ENCODE measurements at regions not wholly inside any gene's neighbourhood (a gene's known extent, or its start where the extent isn't known, plus 50 kb on each side); places are given as distances from the start of the nearest gene placed in this dataset.
"Not testable (repeated sequence)": the region's sequence is repeated elsewhere in the genome, so short reads cannot be mapped to it uniquely, and the experiment has no call there.

DNA sequence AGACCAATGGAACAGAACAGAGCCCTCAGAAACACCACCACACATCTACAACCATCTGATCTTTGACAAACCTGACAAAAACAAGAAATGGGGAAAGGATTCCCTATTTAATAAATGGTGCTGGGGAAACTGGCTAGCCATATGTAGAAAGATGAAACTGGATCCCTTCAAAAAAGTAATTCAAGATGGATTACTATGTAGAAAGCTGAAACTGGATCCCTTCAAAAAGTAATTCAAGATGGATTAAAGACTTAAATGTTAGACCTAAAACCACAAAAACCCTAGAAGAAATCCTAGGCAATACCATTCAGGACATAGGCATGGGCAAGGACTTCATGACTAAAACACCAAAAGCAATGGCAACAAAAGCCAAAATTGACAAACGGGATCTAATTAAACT, 221.6 kb upstream of the EDNRA start:
- not testable (repeated sequence) for DNase-seq

DNA sequence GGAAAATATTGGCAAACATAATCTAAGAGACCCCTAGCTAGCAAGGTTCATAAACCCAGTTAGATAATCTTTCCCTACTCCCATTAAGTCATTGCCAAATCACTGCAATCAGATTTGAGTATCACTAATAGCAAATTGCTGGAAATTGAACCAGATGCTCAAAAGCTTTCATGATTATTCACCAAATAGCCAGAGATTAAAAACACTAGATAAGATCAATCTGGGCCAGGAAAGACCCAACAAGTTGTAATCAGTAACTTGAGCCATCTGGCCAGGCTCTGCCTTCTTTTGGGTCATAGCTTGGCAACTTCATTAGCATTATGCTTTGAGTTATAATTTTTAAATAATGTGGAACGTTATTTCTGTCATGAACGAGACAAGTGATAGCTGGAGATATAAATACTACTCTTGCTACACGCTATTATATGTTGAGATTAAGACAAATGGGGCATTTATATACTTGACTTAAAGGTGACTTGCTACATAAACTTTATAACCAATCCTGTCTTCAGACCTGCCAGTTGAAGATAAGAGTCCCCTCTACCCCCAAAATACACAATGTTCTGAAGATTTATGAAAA, 196.6 kb upstream of the EDNRA start:
- no peak for DNase-seq

DNA sequence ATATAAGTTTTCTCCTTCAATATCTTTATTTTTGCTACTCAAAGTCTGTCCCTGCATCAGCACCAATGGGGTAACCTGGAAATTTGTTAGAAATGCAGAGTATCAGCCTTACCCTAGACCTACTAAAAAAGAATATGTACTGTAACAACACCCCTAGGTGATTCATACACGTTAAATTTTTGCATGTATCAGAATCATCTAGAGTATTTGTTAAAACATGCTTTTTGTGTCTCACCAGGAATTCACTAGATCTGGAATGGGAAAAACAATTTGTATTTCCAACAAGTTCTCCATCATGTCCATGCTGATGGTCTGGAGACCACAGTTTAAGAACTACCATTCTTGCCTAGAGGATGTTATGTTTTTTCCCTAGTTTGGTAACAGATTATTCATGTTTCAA, 196.0 kb upstream of the EDNRA start:
- no peak for DNase-seq

DNA sequence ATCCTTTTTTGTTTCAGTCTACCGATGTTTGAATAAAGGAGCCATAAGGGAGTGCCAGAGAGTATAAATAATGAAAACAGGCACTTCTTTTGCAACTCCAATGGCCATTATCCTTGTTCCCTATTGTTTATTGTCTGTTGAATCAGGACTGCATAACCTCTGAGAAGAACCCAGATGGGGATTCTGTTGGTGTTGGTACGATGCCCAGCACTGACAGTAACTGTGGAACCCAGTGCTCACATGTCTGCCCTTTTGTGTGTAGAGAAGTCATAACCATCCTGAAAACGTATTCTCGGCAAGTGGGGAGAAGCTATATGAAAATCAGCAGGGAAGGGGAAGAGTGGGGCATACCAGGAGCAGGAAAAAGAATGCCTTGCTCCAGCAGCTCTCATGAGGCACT, 195.1 kb upstream of the EDNRA start:
- no peak for DNase-seq

DNA sequence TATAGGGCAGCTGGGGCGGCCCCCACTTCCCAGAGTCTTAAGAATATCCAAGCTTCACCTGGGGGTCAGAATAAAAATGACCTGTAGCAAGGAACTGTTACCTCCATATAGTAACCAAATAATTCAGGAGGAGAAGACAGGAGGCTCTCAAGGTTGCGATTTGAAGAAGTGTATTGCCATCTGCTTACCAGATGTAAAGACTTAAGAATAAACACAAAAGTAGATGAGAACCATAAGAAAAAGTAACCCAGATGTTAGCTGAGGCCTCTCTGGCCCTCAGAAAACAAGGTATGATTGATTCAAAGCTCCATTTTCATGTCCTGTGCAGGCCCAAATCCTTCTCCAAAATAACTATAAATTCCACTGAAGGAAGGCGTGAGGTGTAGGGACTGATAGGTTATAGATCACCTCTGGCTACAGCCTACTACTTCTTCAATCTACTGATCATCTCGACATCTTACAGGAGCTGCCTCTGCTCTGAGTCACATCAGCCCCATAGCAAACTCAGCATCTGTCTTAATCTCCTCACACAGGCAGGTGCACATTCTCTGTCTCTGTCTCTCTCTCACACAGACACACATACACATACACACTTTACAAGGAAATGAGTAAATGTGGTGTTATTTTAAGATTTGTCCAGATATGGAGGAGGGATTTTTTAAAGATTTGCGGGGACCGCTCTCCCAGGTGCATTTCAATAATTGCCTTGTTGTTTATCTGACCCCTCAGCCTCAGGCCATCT, 193.9 kb upstream of the EDNRA start:
- no peak for DNase-seq

DNA sequence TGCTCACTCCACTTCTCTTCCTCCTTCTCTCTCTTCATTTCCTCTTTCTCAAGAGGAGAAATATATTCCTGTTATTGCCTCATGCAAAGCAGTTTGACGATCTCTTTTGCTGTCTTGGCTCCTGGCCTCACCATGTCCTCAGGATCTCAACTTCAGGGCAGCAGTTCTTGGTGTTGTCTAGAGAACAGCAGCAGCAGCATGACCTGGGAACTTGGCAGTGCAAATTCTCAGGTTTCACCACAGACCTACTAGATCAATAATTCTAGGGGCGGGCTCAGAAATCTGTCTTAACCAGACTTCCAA, 193.4 kb upstream of the EDNRA start:
- no peak for DNase-seq

DNA sequence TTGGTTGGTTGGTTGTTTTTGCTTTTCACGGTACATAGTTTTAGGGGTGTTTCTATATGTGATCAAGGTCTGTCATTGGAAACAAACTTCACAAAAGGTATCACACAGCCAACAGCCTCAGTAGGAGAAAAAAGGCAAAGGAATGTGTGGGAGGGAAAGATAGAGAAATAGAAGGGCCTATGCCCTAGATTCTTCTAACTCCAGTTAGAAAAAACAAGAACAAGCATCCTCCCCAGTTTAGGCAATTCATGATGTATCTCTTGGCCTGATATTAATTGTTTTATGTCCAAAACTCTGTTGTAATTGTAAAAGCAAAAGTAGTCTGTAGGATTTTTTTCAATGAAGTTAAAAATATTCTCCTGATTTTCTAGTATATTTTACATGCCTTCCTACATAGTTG, 192.4 kb upstream of the EDNRA start:
- no peak for DNase-seq

DNA sequence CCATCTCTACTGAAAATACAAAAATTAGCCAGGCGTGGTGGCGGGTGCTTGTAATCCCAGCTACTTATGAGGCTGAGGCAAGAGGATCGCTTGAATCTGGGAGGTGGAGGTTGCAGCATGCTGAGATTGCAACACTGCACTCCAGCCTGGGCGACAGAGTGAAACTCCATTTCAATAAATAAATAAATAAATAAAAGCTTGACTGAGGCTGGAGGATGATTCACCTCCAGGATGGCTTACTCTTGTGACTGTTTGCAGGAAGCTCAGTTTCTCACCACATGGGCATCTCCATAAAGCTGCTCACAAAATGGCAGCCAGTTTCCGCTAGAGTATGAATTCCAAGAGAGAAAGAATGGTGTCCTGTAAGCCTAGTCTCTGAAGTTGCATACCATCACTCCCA, 191.7 kb upstream of the EDNRA start:
- no peak for DNase-seq

DNA sequence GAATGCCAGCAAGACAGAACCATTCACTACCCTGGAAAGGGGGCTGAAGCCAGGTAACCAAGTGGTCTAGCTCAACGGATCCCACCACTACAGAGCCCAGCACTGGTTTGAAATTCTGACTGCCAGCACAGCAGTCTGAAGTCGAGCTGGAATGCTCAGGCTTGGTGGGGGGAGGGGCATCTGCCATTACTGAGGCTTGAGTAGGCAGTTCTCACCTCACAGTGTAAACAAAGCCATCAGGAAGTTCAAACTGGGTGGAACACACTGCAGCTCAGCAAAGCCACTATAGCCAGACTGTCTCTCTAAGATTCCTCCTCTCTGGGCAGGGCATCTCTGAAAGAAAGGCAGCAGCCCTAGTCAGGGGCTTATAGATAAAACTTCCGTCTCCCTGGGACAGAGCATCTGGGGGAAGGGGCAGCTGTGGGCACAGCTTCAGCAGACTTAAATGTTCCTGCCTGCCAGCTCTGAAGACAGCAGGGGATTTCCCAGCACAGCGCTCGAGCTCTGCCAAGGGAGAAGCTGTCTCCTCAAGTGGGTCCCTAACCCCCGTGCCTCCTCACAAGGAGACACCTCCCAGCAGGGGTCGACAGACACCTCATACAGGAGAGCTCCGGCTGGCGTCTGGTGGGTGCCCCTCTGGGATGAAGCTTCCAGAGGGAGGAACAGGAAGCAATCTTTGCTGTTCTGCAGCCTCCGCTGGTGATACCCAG, 188.1 kb upstream of the EDNRA start:
- DNase-seq = not testable (repeated sequence)

DNA sequence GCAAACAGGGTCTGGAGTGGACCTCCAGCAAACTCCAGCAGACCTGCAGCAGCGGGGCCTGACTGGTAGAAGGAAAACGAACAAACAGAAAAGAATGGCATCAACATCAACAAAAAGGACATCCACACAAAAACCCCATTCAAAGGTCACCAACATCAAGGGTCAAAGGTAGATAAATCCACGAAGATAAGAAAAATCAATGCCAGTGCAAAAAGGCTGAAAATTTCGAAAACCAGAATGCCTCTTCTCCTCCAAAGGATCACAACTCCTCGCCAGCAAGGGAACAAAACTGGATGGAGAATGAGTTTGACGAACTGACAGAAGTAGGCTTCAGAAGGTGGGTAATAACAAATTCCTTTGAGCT, 187.6 kb upstream of the EDNRA start:
- not testable (repeated sequence) for DNase-seq

DNA sequence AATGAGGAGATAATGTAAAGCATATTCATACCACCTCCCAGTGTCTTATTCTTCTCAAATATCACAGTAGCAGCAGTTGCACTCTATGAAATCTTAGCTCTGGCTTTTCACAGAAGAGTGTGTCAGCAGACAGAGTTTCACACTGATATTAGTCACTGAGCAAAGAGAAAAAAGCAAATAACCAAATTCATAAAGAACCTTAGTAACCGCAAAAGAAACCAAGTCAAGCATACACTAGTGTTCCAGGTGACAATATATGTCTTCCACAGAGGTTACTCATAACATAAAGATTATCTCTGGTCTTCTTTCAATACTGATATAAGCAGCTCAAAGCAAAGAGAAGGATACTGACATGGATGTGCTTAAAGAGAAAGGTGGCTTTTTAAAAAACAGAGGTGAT, 181.7 kb upstream of the EDNRA start:
- DNase-seq = no peak

DNA sequence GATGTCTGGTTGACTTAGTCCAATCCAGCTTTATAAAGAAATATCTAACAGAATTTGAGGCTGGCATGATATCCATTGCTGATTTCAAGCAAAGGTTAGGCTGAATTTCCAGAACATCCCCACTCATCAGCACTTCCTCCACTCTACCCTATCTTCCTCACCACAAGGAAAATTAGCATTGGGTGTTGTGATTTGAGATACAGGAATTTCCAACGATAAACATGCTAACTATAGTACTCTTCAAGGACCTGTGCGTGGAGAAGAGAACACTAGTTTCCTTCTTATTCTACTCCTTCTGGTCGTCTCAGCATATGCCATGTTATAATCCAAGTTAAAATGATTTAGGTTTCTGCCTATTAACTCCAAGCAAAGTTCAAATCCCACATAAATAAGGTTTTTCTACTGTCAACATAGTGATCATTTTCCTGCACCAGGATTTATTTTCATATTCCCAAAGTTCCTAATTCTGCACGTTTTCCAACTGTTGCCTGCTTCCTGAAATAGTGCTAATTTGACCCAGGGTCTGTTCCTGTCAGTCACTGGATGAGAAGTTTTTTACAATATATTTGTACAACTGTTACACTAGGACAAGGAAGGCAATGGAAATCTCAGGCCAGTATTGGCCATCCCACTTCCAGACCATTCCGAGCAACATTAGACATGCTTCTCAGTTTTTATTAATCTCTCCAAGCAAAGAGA, 177.6 kb upstream of the EDNRA start:
- no peak for DNase-seq

DNA sequence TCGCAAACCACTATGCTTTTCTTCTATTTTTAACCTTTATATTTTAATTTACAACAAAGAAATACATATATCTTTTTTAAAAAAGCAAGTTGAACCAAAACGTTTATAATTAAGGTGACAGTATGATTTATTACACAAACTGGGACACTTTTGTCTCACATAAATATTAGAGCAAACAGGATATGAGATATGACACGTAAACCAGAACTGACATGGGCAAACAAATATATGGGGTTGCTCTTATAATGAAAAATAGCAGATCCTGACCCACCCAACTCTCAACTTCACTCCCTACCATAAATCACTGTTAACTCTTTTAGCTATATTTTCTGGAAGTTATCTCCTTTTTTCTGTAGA, 177.0 kb upstream of the EDNRA start:
- DNase-seq = no peak

DNA sequence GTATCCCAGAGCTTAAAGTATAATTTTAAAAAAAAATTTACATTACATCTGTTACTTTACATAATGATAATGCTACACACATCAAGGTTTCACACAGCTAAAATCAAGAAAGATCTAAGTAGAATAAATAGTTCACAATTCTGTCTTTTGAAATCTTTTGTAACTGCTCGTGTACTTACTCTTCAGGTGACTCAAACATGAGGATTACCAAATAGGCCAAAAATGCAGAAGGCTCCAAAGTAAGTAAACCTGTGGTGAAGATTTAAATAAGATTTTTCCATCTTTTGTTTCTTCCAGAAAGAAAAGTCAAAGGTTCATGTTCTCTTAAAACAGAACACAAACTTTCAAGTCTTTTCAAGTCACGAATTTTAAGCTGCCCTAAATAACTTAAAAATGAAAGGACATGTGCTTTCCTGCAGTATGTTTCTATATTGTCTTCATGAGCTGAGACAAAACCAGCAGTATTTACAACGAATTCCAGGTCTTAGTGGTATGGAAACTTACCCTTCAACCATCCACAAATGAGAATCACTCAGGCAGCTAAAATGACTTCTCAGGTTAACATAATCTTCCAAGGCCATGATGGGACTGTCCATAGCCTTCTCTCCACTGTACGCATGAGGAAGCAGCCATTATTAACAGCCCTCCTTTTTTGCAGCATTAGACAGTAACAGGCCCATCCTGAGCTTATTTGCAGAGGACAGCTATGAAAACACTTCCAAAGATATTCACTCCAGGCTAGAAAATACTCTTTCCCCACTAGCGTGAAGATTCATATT, 172.8 kb upstream of the EDNRA start:
- DNase-seq = no peak

DNA sequence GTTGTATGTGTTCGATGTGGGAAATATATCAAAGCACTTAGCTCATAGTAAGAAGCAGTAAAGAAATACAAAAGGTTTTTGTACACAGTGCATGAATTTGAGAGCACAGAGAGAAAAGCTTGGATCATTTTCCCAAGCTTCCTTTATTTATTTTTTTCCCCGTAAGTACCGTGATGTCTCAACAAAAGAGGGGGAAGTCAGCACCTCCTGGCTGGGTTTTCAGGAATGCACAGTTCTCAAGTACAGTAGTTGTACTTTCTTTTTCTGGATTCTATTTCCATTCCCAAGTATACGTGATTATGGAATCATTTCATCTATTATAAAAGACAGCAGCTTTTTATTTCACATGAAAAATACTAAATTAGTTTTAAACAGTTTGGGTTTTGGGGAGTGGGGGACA, 171.5 kb upstream of the EDNRA start:
- no peak for DNase-seq

DNA sequence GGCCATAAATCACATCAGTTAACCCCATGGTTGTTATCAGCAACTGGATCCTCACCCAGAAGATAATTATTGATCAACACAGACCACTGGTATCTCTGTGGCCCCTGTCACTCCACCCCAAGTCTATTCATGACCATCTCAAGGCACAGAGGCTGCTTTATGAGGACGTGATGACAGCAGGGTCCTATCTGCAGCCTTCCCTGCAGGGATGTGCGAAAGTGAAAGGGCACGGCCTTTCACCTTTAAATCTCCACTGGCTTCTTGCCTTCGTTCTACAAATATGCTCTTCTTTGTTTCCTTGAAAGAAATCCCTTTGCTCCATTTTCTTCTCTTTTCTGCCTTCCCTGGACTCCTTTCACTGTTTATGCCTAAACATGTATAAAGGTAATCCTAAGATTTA, 170.6 kb upstream of the EDNRA start:
- DNase-seq = no peak

DNA sequence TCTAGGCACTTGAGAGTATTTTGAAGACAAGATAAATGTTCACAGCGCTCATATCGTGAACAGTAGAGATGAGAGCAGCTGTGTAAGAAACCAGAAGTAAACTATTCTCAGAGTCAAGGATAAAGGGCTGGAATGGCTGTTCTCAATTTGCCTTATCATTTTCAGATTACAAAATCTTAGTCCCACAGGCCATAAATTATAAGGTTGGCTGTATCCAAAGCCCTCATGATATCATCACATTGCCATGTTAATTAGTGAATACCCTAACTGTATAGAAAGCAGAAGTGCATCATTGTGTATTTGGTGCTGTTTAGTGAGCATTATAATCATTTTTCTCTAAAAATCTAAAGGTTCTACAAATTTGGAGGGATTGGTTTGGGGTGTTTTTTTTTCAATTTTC, 168.9 kb upstream of the EDNRA start:
- no peak for DNase-seq

DNA sequence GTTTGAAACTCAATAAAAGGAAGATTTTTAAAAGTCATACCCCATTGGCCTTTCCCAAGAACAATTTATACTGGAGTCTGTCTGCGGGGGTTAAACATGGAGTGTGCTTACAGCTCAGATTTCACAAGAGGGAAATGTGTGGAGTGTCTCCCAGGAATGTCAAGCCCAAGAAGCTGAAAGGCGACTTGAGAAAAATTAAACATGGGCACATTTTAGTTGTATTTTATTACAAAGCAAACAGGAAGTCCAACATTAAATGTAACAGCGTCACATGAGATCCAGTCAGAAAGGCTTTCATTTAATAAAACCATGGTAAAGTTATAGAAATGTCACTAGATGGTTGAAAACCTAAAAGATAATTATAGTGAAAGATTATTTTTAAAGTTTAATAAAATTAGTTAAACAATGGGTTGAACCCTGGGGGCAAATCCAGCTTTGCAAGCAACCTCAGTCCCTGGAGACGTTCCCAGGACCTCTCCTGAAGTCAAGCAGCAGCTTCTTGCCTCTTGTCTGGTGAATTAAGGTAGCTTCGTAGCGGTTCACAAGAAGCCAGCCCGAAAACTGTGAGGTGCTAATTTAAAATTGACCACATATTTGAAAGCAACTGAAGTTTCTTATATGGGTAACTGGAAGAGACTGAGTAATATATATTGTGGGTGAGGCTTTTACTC, 168.4 kb upstream of the EDNRA start:
- DNase-seq = no peak

DNA sequence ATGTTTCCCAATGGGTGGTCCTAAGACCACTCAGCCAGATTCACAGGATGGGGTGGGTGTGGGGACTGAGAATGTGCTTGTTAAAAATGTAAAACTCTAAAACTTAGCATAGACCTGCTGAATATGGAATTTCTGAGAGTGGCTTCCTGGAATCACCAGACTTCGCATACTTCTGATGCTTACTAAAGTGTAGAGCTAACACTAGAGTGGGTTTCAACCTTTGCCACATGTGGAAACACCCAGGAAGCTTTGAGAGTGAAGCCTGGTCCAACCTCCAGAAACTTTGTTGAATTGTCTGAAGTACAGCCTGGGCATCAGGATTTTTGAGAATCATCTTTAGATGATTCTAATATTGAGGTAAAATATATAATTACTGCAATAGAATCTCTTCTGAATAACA, 167.8 kb upstream of the EDNRA start:
- DNase-seq = no peak

DNA sequence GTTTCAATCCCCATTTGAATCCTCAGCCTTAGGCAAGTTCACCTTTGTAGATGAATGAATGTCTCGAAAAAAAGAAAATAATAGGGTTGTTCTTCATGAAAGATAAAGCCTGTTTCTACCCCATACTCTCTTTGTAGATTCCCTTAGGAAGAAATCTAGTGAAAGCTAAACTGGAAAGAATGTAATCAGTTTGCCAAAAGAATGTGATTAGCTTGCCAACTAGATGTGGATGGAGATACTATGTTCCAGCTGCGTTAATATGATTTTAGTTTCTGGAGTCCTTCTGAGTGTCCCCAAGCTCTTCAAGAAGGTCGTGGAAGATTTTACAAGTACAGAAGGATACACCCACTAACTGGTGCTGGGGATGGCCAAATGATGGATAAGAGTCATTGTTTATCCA, 162.3 kb upstream of the EDNRA start:
- DNase-seq = no peak

DNA sequence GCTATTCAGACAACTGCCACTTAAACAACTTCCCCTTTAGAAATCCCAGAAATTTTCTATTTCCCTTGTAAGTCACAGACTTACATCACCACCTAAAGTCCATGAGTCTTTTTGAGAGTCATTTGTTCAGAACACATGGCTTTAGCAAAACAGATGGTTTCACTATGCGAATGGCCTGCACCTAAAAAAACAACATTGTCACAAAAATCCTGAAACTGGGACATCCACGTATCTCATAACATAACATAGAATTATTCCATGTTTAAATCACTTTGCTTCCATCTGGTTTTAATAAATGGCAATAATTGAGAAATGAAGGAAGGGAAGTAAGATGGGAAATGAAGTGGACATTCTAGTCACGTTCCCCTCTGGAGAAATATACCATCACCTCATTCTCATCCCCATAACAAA, 155.3 kb upstream of the EDNRA start:
- DNase-seq = no peak

DNA sequence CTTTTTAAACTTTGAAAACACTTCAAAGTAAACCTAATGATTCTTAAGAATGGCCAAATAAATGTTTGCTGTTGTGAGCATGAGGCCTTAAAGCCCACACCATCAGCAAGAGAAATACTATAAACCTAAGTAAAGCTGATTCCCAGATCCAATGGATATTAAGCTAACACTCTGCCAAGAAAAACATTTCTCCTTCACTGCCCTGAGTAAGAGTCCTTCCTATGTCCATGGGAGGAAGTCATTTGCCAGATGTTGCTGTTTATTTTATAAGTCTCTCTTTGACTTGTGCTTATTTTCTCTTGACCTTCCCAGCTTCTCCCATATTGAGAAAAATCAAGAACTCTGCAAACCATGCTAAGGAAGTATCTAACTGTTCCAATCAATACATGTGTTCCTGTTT, 154.3 kb upstream of the EDNRA start:
- DNase-seq = no peak

DNA sequence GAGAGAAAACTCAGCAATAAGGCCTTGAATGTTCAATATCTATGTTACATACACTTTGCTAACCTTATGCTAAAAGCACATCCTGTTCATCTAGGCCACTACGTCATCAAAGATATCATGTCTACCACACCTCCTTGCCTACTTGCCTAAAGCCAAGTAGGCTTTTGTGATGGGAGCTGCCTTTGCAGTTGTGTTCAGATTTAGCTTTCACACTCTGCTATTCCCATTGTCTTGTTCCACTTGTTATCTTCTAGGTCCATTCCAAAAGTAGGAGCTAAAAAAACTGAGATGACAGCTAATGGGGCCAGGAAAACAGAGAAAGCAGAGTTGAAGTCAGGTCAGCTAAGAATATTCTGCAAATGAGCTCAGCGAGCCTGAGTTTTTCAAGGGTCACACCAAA, 153.6 kb upstream of the EDNRA start:
- DNase-seq = no peak
